Bone marrow (tissue), 2 donors: ENCODE measurements at regions not wholly inside any gene's neighbourhood (a gene's known extent, or its start where the extent isn't known, plus 50 kb on each side); places are given as distances from the start of the nearest gene placed in this dataset.
"Not testable (repeated sequence)": the region's sequence is repeated elsewhere in the genome, so short reads cannot be mapped to it uniquely, and the experiment has no call there.

Source experiments
- DNase-seq, 2 donors: peaks; one replicate each; lab custom pipeline; 2025; lab: John Stamatoyannopoulos, UW

DNA sequence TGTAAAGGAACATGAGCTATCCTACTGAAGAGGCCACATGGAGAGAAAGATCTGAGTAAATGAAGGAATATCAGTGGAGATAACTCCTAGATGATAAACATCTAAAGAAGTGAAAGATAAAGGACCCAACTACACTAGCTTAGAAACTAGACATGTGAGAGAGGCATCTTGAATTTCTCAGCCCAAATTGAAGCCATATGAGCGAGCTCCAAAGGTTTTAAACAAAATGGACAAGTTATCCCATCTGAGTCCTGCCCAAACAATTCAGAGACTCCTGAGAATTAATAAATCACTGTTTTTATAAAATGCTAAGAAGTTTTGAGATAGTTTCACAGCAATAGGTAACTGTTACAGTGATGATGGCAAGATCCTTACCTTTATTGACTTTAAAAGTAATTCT lies 438.9 kb downstream of the NAV3 start:
- no peak for DNase-seq

DNA sequence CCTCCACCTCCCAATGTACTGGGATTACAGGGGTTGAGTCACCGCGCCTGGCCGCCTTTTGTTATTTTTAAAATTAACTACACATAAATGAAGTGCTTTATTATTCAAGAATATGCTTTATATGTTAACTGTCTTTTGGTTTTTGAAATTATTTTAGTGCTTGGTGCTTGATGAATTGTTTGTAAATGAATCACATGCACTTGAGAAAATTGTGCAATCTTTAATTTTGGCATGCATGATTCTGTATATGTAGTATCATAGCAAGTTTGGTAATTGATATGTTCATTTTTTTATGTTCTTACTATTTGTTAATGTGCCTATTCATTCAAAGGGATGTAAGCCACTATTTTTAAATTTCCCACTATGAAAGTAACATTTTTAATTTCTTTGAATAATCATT lies 440.9 kb downstream of the NAV3 start:
- DNase-seq = no peak

- no peak for DNase-seq
Observed at GRCh38 chr12:78275886-78276285, 445.2 kb downstream of the NAV3 start.

- no peak for DNase-seq
Observed at GRCh38 chr12:78278706-78279190, 448.1 kb downstream of the NAV3 start.

DNA sequence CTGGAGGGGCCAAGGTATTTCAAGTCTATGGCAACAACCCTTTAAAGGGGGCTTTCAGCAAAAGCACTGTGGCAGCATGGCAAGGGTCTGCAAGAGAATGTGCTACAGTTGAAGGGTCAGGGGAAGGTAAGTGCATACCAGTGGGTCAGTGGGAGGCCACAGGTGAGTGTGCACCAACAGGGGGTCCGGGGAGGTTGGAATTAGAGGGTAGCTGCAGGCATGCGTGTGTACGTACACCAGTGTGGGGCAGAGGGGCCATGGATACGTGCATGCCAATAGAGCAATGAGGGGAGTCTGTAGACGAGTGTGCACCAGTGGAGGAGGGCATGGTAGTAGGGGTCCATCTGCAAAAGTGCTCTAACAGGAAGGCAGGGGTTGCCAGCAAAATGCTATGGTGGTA lies 448.9 kb downstream of the NAV3 start:
- DNase-seq = no peak

DNA sequence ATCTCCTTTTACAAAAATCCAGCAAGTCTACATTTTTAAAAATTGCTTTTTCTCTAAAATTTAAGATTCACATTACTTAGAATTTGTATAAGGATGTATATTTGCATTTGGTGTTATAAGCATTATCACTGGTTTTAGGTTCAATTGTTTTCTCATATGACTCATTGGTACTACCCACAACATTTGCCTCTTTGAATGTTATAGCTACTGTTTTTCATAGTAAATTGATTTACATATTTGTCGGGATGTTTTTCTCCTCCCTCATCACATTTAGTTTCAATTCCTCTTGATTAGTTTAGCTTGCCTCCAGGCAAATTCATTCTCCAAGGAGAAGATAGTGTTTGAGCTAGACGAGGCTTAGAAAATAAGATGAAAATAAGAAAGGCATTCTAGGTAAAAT lies 450.4 kb downstream of the NAV3 start:
- DNase-seq = not testable (repeated sequence)

GRCh38 chr12:78284417-78284816 lies 453.7 kb downstream of the NAV3 start:
- no peak for DNase-seq

GRCh38 chr12:78290606-78291345 lies 460.1 kb downstream of the NAV3 start:
- no peak for DNase-seq

GRCh38 chr12:78293059-78293686 lies 462.5 kb downstream of the NAV3 start:
- no peak for DNase-seq

DNA sequence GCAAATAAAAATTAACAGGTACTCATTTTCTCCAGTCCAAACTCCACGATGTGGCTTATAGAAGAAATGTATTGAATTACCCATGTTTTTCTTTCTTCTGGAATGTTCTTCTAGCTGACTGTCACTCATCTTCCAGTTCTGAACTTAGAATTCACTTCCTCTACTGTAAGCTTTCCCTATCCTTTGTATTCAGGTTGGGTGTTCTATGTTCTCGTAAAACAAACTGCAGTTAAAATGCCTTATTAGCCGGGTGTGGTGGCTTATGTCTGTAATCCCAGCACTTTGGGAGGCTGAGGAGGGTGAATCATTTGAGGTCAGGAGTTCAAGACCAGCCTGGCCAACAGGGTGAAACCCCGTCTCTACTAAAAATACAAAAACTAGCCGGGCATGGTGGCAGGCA lies 470.6 kb downstream of the NAV3 start:
- DNase-seq = not testable (repeated sequence)

DNA sequence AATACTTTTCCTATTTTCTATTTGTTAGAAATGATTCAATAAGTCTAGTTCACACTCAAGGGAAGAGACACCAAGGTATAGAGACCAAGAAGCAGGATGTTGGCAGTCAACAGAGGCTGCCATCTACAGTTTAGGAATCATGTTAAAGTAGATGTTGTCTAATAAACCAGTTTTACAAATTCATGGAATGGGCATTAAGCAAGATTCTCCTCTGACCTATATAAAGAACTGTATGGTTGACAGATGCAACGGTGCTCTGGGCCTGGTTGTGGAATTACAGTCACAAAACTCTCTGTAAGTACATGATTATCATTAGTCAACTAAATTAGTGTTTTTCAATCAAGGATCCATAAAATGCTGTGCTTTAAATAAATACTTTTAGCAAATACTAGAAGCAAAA lies 475.1 kb downstream of the NAV3 start:
- DNase-seq = no peak

- DNase-seq = no peak
Observed at GRCh38 chr12:78306236-78306635, 475.5 kb downstream of the NAV3 start.

DNA sequence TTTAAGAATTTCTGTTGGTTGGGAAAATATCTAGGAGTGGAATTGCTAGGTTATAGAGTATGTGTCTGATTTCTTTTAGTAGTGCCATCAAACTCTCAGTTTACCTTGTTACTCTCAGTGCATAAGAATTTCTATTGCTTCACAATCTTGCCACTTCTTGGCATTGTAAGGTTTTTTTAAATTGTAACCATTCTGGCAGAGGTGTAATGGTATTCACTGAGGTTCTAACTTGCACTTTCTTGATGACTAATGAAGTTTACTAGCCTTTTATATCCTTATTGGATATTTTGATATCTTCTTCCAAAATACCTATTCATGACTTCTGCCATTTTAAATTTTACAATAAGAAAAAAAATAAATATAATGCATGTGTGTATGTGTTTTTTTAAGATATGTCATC lies 478.0 kb downstream of the NAV3 start:
- no peak for DNase-seq

DNA sequence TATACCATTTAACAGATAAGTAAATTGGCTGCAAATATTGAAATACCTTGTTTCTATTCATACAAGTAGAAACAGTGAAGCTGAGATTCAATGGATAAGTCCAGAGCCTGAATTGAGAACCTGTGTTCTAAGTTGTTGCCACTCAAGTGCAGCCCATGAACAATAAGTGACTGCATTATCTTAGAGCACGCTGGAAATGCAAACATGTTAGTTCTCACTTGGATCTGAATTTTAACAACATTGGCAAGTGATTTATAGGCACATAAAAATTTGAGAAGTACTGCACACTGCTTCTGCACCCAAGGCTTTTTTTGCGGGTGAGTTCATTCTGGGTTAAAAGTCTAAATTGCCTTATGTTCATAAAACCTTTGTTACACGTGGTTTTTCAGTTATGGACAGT lies 484.3 kb downstream of the NAV3 start:
- no peak for DNase-seq

GRCh38 chr12:78316136-78316535 lies 485.4 kb downstream of the NAV3 start:
- DNase-seq = no peak

GRCh38 chr12:78316631-78317468 lies 486.2 kb downstream of the NAV3 start:
- DNase-seq = no peak

- no peak for DNase-seq
Observed at GRCh38 chr12:78321696-78322095, 491.0 kb downstream of the NAV3 start.

DNA sequence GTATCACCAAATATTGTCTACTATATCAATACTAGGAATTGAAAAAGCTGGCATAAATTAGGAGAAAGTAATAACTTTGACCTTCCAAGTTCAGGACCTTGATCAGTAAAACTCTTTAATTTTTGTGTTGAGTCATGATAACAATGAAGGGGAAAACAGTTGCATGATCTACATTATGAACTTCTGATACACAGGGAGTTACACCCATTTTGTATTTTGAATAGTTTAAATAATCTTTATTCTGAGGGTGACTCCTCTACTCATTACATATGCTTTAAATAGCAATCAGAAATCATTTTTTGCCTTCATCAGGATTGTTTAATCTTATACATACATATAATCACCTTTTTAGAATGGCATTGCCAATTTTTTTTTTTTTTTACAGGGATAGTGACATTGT lies 492.5 kb downstream of the NAV3 start:
- no peak for DNase-seq

- DNase-seq = no peak
Observed at GRCh38 chr12:78324234-78324633, 493.5 kb downstream of the NAV3 start.

- no peak for DNase-seq
Observed at GRCh38 chr12:78328524-78328923, 497.8 kb downstream of the NAV3 start.

GRCh38 chr12:78330131-78330530 lies 499.4 kb downstream of the NAV3 start:
- no peak for DNase-seq

GRCh38 chr12:78331181-78331580 lies 500.5 kb downstream of the NAV3 start:
- no peak for DNase-seq

- DNase-seq = no peak
Observed at GRCh38 chr12:78331753-78332152, 501.1 kb downstream of the NAV3 start.
